SH-SY5Y (cell line): ENCODE measurements at regions not wholly inside any gene's neighbourhood (a gene's known extent, or its start where the extent isn't known, plus 50 kb on each side); places are given as distances from the start of the nearest gene placed in this dataset.

ENCODE experiments used
- GATA2 ChIP-seq: IDR thresholded peaks from 2 replicates; pipeline ENCODE4 v1.6.1; 2011; ENCODE audit warnings: mild to moderate bottlenecking, low read depth, low read length
- GATA3 ChIP-seq: IDR thresholded peaks from 2 replicates; pipeline ENCODE4 v1.6.1; 2011; ENCODE audit warnings: low read depth, mild to moderate bottlenecking, low read length, moderate library complexity

GRCh38 chr12:85644508-85644907 lies 191.7 kb downstream of the RASSF9 start:
- TF ChIP-seq GATA2 = no peak
- TF ChIP-seq GATA3 = no peak
